ENCODE measurements at regions not wholly inside any gene's neighbourhood (a gene's known extent, or its start where the extent isn't known, plus 50 kb on each side); places are given as distances from the start of the nearest gene placed in this dataset.

- no peak overlapping the region for H3K4me3 Mint-ChIP-seq (ENCODE audit: unreplicated experiment)
- peaks cover 28% of the 10 kb centered on the region for H3K4me1 Mint-ChIP-seq (ENCODE audit: low read depth)
- TF ChIP-seq CTCF (IDR thresholded peaks at IDR 0.05) = no peak
- no peak for DNase-seq (ENCODE audit: low spot score)
- no peaks in the 10 kb centered on the region for H3K9me3 Mint-ChIP-seq (ENCODE audit: low read depth)
- no peaks in the 10 kb centered on the region for H3K27me3 Mint-ChIP-seq (ENCODE audit: low read depth)
- no peaks in the 10 kb centered on the region for H3K36me3 Mint-ChIP-seq (ENCODE audit: low read depth)
- no peak overlapping the region for H3K27ac Mint-ChIP-seq (ENCODE audit: unreplicated experiment)
These were observed 167.3 kb downstream of the SEC61B start for GRCh38 chr9:99389087-99390033.

- Mint-ChIP-seq H3K27me3 (ENCODE audit: low read depth) (no peaks in the 10 kb centered on the region), H3K9me3 (ENCODE audit: low read depth) (no peaks in the 10 kb centered on the region), H3K27ac (ENCODE audit: unreplicated experiment) (no peak overlapping the region), H3K4me1 (ENCODE audit: low read depth) (peaks cover 4% of the 10 kb centered on the region), H3K4me3 (ENCODE audit: unreplicated experiment) (no peak overlapping the region), H3K36me3 (ENCODE audit: low read depth) (no peaks in the 10 kb centered on the region)
- DNase-seq (ENCODE audit: low spot score) = no peak
- TF ChIP-seq CTCF (IDR thresholded peaks at IDR 0.05) = no peak
These were observed 170.0 kb downstream of the SEC61B start for GRCh38 chr9:99391937-99392594.

- H3K27ac Mint-ChIP-seq (ENCODE audit: unreplicated experiment) = no peak overlapping the region
- H3K27me3 Mint-ChIP-seq (ENCODE audit: low read depth) = no peaks in the 10 kb centered on the region
- H3K4me1 Mint-ChIP-seq (ENCODE audit: low read depth) = no peaks in the 10 kb centered on the region
- H3K9me3 Mint-ChIP-seq (ENCODE audit: low read depth) = no peaks in the 10 kb centered on the region
- H3K36me3 Mint-ChIP-seq (ENCODE audit: low read depth) = no peaks in the 10 kb centered on the region
- no peak for DNase-seq (ENCODE audit: low spot score)
- TF ChIP-seq CTCF (IDR thresholded peaks at IDR 0.05) = no peak
- no peak overlapping the region for H3K4me3 Mint-ChIP-seq (ENCODE audit: unreplicated experiment)
These were observed 170.9 kb downstream of the SEC61B start for GRCh38 chr9:99392986-99393385.

GRCh38 chr9:99393993-99394392 lies 171.9 kb downstream of the SEC61B start:
- no peak for TF ChIP-seq CTCF (IDR thresholded peaks at IDR 0.05)
- H3K27ac Mint-ChIP-seq (ENCODE audit: unreplicated experiment) = no peak overlapping the region
- no peaks in the 10 kb centered on the region for H3K9me3 Mint-ChIP-seq (ENCODE audit: low read depth)
- DNase-seq (ENCODE audit: low spot score) = no peak
- H3K36me3 Mint-ChIP-seq (ENCODE audit: low read depth) = no peaks in the 10 kb centered on the region
- H3K4me1 Mint-ChIP-seq (ENCODE audit: low read depth) = no peaks in the 10 kb centered on the region
- no peaks in the 10 kb centered on the region for H3K27me3 Mint-ChIP-seq (ENCODE audit: low read depth)
- no peak overlapping the region for H3K4me3 Mint-ChIP-seq (ENCODE audit: unreplicated experiment)

GRCh38 chr9:99398241-99398640 lies 176.2 kb downstream of the SEC61B start:
- H3K27ac Mint-ChIP-seq (ENCODE audit: unreplicated experiment) = no peak overlapping the region
- H3K27me3 Mint-ChIP-seq (ENCODE audit: low read depth) = no peaks in the 10 kb centered on the region
- H3K9me3 Mint-ChIP-seq (ENCODE audit: low read depth) = no peaks in the 10 kb centered on the region
- no peaks in the 10 kb centered on the region for H3K36me3 Mint-ChIP-seq (ENCODE audit: low read depth)
- DNase-seq (ENCODE audit: low spot score) = no peak
- no peak overlapping the region for H3K4me3 Mint-ChIP-seq (ENCODE audit: unreplicated experiment)
- no peak for TF ChIP-seq CTCF (IDR thresholded peaks at IDR 0.05)
- H3K4me1 Mint-ChIP-seq (ENCODE audit: low read depth) = no peaks in the 10 kb centered on the region

Data from chondrocyte (in vitro differentiated cells).